CD14-positive monocyte (primary cell): ENCODE measurements at regions not wholly inside any gene's neighbourhood (a gene's known extent, or its start where the extent isn't known, plus 50 kb on each side); places are given as distances from the start of the nearest gene placed in this dataset.

ENCODE experiments used
- DNase-seq, 3 donors: peaks; one replicate each; pipeline ENCODE4 v3.0.0-alpha.2; 2011 to 2022
- H2AFZ ChIP-seq: 2 replicates; pipeline ENCODE4 v1.6.0; 2012; ENCODE audit warnings: mild to moderate bottlenecking, low read depth, low read length, inconsistent platforms; ENCODE audit not compliant: insufficient read depth, poor library complexity, severe bottlenecking
- H3K27ac ChIP-seq, 2 donors: 1 replicate in 1 of 2; 2 replicates in 1 of 2; pipeline ENCODE4 v1.5.1; 2012 to 2013; ENCODE audit warnings: low read length in 2 of 2, control low read depth in 1 of 2, inconsistent platforms in 1 of 2, low read depth in 1 of 2, mild to moderate bottlenecking in 1 of 2
- H3K27me3 ChIP-seq, 2 donors: one replicate each; pipeline versions ENCODE4 v1.6.0 to v1.6.1; 2011 to 2013; ENCODE audit warnings: low read length in 2 of 2; ENCODE audit not compliant: control insufficient read depth in 2 of 2, insufficient read depth in 2 of 2
- H3K36me3 ChIP-seq, 2 donors: replicated peaks in 1 of 2; 1 replicate in 1 of 2; 2 replicates in 1 of 2; pipeline versions ENCODE4 v1.5.1 to v1.6.1; 2012 to 2013; ENCODE audit warnings: low read length in 2 of 2, control low read depth in 1 of 2, inconsistent platforms in 1 of 2, mild to moderate bottlenecking in 1 of 2; ENCODE audit not compliant: insufficient read depth in 2 of 2, control insufficient read depth in 1 of 2
- H3K4me1 ChIP-seq, 2 donors: 1 replicate in 1 of 2; 2 replicates in 1 of 2; pipeline versions ENCODE4 v1.5.1 to v1.6.1; 2012 to 2013; ENCODE audit warnings: low read length in 2 of 2, control low read depth in 1 of 2, inconsistent platforms in 1 of 2, mild to moderate bottlenecking in 1 of 2, moderate library complexity in 1 of 2; ENCODE audit not compliant: insufficient read depth in 2 of 2, control insufficient read depth in 1 of 2
- H3K4me2 ChIP-seq: replicated peaks from 2 replicates; pipeline ENCODE3; 2012; ENCODE audit warnings: low read length, moderate library complexity, mild to moderate bottlenecking; ENCODE audit not compliant: poor library complexity, severe bottlenecking; ENCODE audit errors: extremely low read depth
- H3K4me3 ChIP-seq, 3 experiments: fragments of 200-600 bp in 1 of 3; sonication (generic) in 1 of 3; replicated peaks in 1 of 3; 1 replicate in 2 of 3; 2 replicates in 1 of 3; pipeline ENCODE4 v1.5.1; 2011 to 2013; ENCODE audit warnings: low read length in 3 of 3, mild to moderate bottlenecking in 3 of 3, control low read depth in 2 of 3, low read depth in 2 of 3, inconsistent platforms in 1 of 3, moderate library complexity in 1 of 3
- H3K79me2 ChIP-seq: 2 replicates; pipeline ENCODE4 v1.6.0; 2012; ENCODE audit warnings: mild to moderate bottlenecking, control low read depth, inconsistent platforms, low read length, moderate library complexity; ENCODE audit not compliant: insufficient read depth
- H3K9ac ChIP-seq: 2 replicates; pipeline ENCODE4 v1.6.0; 2017; ENCODE audit warnings: low read length, mild to moderate bottlenecking; ENCODE audit not compliant: insufficient read depth, poor library complexity, severe bottlenecking
- H3K9me3 ChIP-seq, 2 donors: replicated peaks in 1 of 2; 1 replicate in 1 of 2; 2 replicates in 1 of 2; pipeline versions ENCODE4 v1.5.1 to v1.6.1; 2012 to 2013; ENCODE audit warnings: low read length in 2 of 2, control low read depth in 1 of 2; ENCODE audit not compliant: control insufficient read depth in 1 of 2, insufficient read depth in 1 of 2
- H4K20me1 ChIP-seq: 2 replicates; pipeline ENCODE4 v1.6.0; 2012; ENCODE audit warnings: mild to moderate bottlenecking, low read length, control low read depth, moderate library complexity; ENCODE audit not compliant: insufficient read depth
- H3K27ac Mint-ChIP-seq, 7 donors: one replicate each; pipeline ENCODE4 v1.8.0; 2020; ENCODE audit warnings: mild to moderate bottlenecking in 7 of 7, mixed read lengths in 7 of 7, moderate library complexity in 6 of 7, inconsistent platforms in 2 of 7
- H3K27me3 Mint-ChIP-seq, 3 donors: one replicate each; pipeline ENCODE4 v1.8.0; 2021 to 2022; ENCODE audit warnings: low read depth in 3 of 3, mild to moderate bottlenecking in 3 of 3, mixed read lengths in 3 of 3, moderate library complexity in 3 of 3, inconsistent platforms in 1 of 3
- H3K36me3 Mint-ChIP-seq, 2 donors: one replicate each; pipeline ENCODE4 v1.8.0; 2020; ENCODE audit warnings: mixed read lengths in 2 of 2, inconsistent platforms in 1 of 2, mild to moderate bottlenecking in 1 of 2
- H3K4me1 Mint-ChIP-seq: one replicate; pipeline ENCODE4 v1.8.0; 2020; ENCODE audit warnings: mild to moderate bottlenecking, mixed read lengths
- H3K4me3 Mint-ChIP-seq, 2 donors: one replicate each; pipeline ENCODE4 v1.8.0; 2020; ENCODE audit warnings: mild to moderate bottlenecking in 2 of 2, mixed read lengths in 2 of 2, moderate library complexity in 1 of 2
- H3K9me3 Mint-ChIP-seq, 7 donors: one replicate each; pipeline ENCODE4 v1.8.0; 2020 to 2022; ENCODE audit warnings: mixed read lengths in 7 of 7, mild to moderate bottlenecking in 6 of 7, moderate library complexity in 6 of 7, inconsistent platforms in 2 of 7
- CTCF ChIP-seq: fragments of 200-600 bp; IDR thresholded peaks from one replicate; pipeline ENCODE4 v1.8.0; 2022; ENCODE audit warnings: antibody characterized with exemption, mild to moderate bottlenecking
- WGBS: methylation state at CpG from one replicate; pipeline ENCODE4 v1.1.5; 2013; ENCODE audit warnings: missing lambda C conversion rate; ENCODE audit not compliant: insufficient coverage; 5-methylcytosine and 5-hydroxymethylcytosine counted together
- intact Hi-C, 2 donors: fragments of 100-400 bp; cut with micrococcal nuclease; formaldehyde crosslinking; loops; one replicate each; pipeline versions ENCODE4 v1.15.0 to v1.15.1; 2023

- no peaks in the 10 kb centered on the region for H3K36me3 ChIP-seq
- H2AFZ ChIP-seq: no peak overlapping the region
- Mint-ChIP-seq H3K27ac (no peak overlapping the region), H3K36me3 (no peaks in the 10 kb centered on the region), H3K4me1 (no peaks in the 10 kb centered on the region), H3K27me3 (peaks cover 0 to 4% (median 3%) of the 10 kb centered on the region in 3 donors), H3K9me3 (peaks cover 0 to 8% (median 3%) of the 10 kb centered on the region in 7 donors), H3K4me3 (no peak overlapping the region)
- H3K4me2 ChIP-seq: no peak overlapping the region
- no peaks in the 10 kb centered on the region for H3K4me1 ChIP-seq
- WGBS: 83% methylated on average over 1 of the region's 3 CpGs
- no peaks in the 10 kb centered on the region for H3K79me2 ChIP-seq
- TF ChIP-seq CTCF: no peak
- DNase-seq: no peak
- no peak overlapping the region for H3K27ac ChIP-seq
- no peaks in the 10 kb centered on the region for H4K20me1 ChIP-seq
- no peak overlapping the region for H3K4me3 ChIP-seq
- no peaks in the 10 kb centered on the region for H3K9me3 ChIP-seq
- no peak overlapping the region for H3K9ac ChIP-seq
- intact Hi-C loops: no loop called here
- no peaks in the 10 kb centered on the region for H3K27me3 ChIP-seq
Observed at GRCh38 chr15:45834622-45835021, 199.8 kb downstream of the SQOR start.

GRCh38 chr15:45842151-45842550 is 207.3 kb downstream of the SQOR start:
- H3K27me3 Mint-ChIP-seq: peaks cover 4 to 9% (median 7%) of the 10 kb centered on the region in 3 donors
- WGBS: 100% methylated on average over 1 of the region's 1 CpG
- H3K27ac Mint-ChIP-seq: no peak overlapping the region

More at GRCh38 chr15:45842151-45842550, 207.3 kb downstream of the SQOR start:
- H3K4me3 Mint-ChIP-seq: no peak overlapping the region
- no peaks in the 10 kb centered on the region for H3K4me1 ChIP-seq
- H3K9ac ChIP-seq: no peak overlapping the region
- no peak overlapping the region for H3K4me2 ChIP-seq
- intact Hi-C loops: no loop called here
- H3K9me3 Mint-ChIP-seq: peaks cover 0 to 5% (median 3%) of the 10 kb centered on the region in 7 donors
- H3K4me1 Mint-ChIP-seq: no peaks in the 10 kb centered on the region
- no peaks in the 10 kb centered on the region for H3K9me3 ChIP-seq
- no peak overlapping the region for H3K27ac ChIP-seq
- H3K4me3 ChIP-seq: no peak overlapping the region
- no peaks in the 10 kb centered on the region for H3K36me3 ChIP-seq
- no peak for DNase-seq
- no peak overlapping the region for H2AFZ ChIP-seq
- no peaks in the 10 kb centered on the region for H3K27me3 ChIP-seq
- H3K36me3 Mint-ChIP-seq: no peaks in the 10 kb centered on the region
- H4K20me1 ChIP-seq: no peaks in the 10 kb centered on the region
- no peak for TF ChIP-seq CTCF
- H3K79me2 ChIP-seq: no peaks in the 10 kb centered on the region
